ENCODE measurements at regions not wholly inside any gene's neighbourhood (a gene's known extent, or its start where the extent isn't known, plus 50 kb on each side); places are given as distances from the start of the nearest gene placed in this dataset.

GRCh38 chr16:48099455-48099854 is 56.3 kb downstream of the ABCC12 start:
- DNase-seq (ENCODE audit: low read depth) = no peak
- TF ChIP-seq POLR2A (IDR thresholded peaks at IDR 0.05; ENCODE audit: extremely low read depth, insufficient read length) (no peak), MYC (IDR thresholded peaks at IDR 0.05; ENCODE audit: low read depth, low read length) (no peak)
- TF ChIP-seq, protein P1, sequence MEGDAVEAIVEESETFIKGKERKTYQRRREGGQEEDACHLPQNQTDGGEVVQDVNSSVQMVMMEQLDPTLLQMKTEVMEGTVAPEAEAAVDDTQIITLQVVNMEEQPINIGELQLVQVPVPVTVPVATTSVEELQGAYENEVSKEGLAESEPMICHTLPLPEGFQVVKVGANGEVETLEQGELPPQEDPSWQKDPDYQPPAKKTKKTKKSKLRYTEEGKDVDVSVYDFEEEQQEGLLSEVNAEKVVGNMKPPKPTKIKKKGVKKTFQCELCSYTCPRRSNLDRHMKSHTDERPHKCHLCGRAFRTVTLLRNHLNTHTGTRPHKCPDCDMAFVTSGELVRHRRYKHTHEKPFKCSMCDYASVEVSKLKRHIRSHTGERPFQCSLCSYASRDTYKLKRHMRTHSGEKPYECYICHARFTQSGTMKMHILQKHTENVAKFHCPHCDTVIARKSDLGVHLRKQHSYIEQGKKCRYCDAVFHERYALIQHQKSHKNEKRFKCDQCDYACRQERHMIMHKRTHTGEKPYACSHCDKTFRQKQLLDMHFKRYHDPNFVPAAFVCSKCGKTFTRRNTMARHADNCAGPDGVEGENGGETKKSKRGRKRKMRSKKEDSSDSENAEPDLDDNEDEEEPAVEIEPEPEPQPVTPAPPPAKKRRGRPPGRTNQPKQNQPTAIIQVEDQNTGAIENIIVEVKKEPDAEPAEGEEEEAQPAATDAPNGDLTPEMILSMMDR (IDR thresholded peaks at IDR 0.05; ENCODE audit: low read depth, low read length) = no peak
- H3K4me3 ChIP-seq (ENCODE audit: low read depth, low read length) = no peak overlapping the region

DNA sequence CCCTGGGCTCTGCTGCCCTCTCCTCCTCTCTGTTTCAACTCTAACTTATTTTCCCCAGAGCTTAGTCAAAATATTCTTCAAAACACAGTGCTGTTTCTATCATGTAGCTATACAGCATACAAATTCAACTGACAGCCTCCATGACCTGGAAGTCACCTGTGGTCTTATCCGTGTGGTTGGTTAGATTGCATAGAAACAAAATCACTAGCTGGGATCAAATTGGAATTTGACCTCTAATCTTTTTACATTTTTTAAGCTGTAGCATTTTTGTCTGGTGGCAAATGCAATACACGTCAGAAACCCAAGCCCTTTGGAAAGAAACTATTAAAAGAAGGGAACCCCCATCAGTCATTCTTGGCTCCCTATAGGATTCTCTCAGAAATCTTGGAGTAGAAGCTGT is 57.3 kb downstream of the ABCC12 start:
- no peak for DNase-seq (ENCODE audit: low read depth)
- TF ChIP-seq POLR2A (IDR thresholded peaks at IDR 0.05; ENCODE audit: extremely low read depth, insufficient read length) = no peak
- no peak for TF ChIP-seq MAX (IDR thresholded peaks at IDR 0.05; ENCODE audit: low read depth, low read length)
- no peak for TF ChIP-seq MYC (IDR thresholded peaks at IDR 0.05; ENCODE audit: low read depth, low read length)
- TF ChIP-seq, protein P1 (IDR thresholded peaks at IDR 0.05; ENCODE audit: low read depth, low read length) = no peak
- H3K4me3 ChIP-seq (ENCODE audit: low read depth, low read length) = no peak overlapping the region

DNA sequence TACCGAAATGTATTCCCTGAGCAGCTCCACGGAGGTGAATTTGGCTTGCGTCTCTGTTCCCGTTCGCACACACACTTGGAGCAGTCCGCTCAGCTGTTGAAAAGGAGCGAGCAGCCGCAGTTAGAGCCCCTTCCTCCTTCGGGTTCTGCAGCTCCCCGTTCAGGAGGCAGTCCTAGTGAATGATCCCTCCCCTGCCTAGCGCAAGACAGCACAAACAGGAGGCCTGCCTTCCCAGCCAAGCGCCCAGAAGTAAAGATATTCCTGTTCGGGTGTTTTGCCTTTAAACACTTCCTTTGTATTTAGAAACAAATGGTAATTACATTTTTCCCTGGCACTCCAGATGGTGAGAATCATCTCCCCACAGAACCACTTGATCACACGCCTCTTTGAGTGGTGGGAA is 64.7 kb downstream of the ABCC12 start:
- H3K4me3 ChIP-seq (ENCODE audit: low read depth, low read length) = no peak overlapping the region
- TF ChIP-seq MAX (IDR thresholded peaks at IDR 0.05; ENCODE audit: low read depth, low read length) = no peak
- TF ChIP-seq MYC (IDR thresholded peaks at IDR 0.05; ENCODE audit: low read depth, low read length) = no peak
- TF ChIP-seq, protein P1 (IDR thresholded peaks at IDR 0.05; ENCODE audit: low read depth, low read length) = no peak
- no peak for TF ChIP-seq POLR2A (IDR thresholded peaks at IDR 0.05; ENCODE audit: extremely low read depth, insufficient read length)
- no peak for DNase-seq (ENCODE audit: low read depth)

DNA sequence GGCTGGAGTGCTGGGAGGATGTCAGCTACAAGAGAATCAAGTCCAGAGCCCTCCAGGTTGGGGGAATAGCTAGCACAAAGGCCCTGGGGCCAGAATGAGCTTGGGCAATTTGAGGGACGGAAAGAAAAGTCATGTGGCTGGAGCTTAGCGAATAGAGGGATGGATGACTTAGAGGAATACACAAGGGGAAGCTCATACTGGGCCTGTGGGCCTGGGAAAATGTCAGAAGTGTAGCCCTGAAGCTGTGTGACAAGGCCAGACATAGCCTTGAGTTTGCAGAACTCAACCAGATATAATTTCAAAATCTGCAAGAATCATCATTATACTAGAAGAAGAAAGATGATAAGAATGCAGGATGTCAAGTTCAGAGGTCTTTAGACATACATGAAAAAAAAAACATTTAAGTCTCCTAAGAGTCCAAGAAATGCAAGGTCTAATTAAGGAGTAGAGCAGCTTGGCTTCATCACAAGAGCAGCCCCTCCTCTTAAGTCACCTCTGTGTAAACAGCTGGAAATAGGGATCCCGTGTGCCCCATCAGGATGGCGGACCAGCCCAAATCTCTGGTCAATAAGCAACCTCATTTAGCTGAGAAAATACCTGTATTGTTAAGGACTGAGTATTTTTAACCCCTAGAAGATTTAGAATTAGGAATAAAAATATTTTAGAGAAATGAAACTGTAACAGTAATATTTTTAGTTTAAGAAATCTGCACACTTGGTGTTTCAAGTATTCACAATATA is 66.6 kb downstream of the ABCC12 start:
- no peak for DNase-seq (ENCODE audit: low read depth)
- TF ChIP-seq MYC (IDR thresholded peaks at IDR 0.05; ENCODE audit: low read depth, low read length) (no peak), POLR2A (IDR thresholded peaks at IDR 0.05; ENCODE audit: extremely low read depth, insufficient read length) (no peak), MAX (IDR thresholded peaks at IDR 0.05; ENCODE audit: low read depth, low read length) (no peak)
- TF ChIP-seq, protein P1 (IDR thresholded peaks at IDR 0.05; ENCODE audit: low read depth, low read length) = no peak
- no peak overlapping the region for H3K4me3 ChIP-seq (ENCODE audit: low read depth, low read length)

DNA sequence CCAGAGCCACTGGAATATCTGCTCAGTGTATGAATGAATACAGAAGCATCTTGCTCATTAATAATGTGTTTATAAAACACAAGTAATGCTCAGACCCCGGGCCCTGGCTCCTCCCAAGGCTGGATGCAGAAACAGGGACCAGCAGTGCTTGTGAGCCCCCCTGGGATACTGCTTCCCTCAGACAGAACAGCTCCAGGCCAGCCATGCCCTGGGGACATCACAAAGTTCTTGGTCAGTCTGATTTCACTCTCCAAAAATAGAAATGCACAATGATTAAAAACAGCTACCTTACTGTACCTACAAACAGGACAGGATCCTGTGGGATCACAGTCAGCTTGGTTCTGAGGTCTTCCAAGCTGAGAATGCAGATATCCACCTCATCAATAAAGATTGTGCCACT is 68.2 kb downstream of the ABCC12 start:
- H3K4me3 ChIP-seq (ENCODE audit: low read depth, low read length) = no peak overlapping the region
- no peak for DNase-seq (ENCODE audit: low read depth)
- no peak for TF ChIP-seq POLR2A (IDR thresholded peaks at IDR 0.05; ENCODE audit: extremely low read depth, insufficient read length)
- TF ChIP-seq MYC (IDR thresholded peaks at IDR 0.05; ENCODE audit: low read depth, low read length) = no peak
- no peak for TF ChIP-seq MAX (IDR thresholded peaks at IDR 0.05; ENCODE audit: low read depth, low read length)
- TF ChIP-seq, protein P1 (IDR thresholded peaks at IDR 0.05; ENCODE audit: low read depth, low read length) = no peak
